VCaP (cell line): ENCODE measurements at regions not wholly inside any gene's neighbourhood (a gene's known extent, or its start where the extent isn't known, plus 50 kb on each side); places are given as distances from the start of the nearest gene placed in this dataset.

Experiments used
- H3K27ac ChIP-seq: fragments of 450-650 bp; 2 replicates; pipeline ENCODE4 v1.5.1; 2017
- TF ChIP-seq, protein P1 (sequence below): fragments of 450-650 bp; conservative IDR thresholded peaks from 2 replicates; pipeline ENCODE4 v1.5.1; 2017; ENCODE audit warnings: mild to moderate bottlenecking, moderate library complexity

- TF ChIP-seq, protein P1, sequence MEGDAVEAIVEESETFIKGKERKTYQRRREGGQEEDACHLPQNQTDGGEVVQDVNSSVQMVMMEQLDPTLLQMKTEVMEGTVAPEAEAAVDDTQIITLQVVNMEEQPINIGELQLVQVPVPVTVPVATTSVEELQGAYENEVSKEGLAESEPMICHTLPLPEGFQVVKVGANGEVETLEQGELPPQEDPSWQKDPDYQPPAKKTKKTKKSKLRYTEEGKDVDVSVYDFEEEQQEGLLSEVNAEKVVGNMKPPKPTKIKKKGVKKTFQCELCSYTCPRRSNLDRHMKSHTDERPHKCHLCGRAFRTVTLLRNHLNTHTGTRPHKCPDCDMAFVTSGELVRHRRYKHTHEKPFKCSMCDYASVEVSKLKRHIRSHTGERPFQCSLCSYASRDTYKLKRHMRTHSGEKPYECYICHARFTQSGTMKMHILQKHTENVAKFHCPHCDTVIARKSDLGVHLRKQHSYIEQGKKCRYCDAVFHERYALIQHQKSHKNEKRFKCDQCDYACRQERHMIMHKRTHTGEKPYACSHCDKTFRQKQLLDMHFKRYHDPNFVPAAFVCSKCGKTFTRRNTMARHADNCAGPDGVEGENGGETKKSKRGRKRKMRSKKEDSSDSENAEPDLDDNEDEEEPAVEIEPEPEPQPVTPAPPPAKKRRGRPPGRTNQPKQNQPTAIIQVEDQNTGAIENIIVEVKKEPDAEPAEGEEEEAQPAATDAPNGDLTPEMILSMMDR, result no peak
- H3K27ac ChIP-seq, result no peak overlapping the region
These were observed 344.9 kb upstream of the CHRM2 start for GRCh38 chr7:136523571-136523970.

- TF ChIP-seq, protein P1, result no peak
- H3K27ac ChIP-seq, result no peak overlapping the region
These were observed 350.5 kb upstream of the CHRM2 start for GRCh38 chr7:136517971-136518370.

- TF ChIP-seq, protein P1, result no peak
- H3K27ac ChIP-seq, result no peak overlapping the region
These were observed 353.7 kb upstream of the CHRM2 start for GRCh38 chr7:136514776-136515175.

- no peak overlapping the region for H3K27ac ChIP-seq
- TF ChIP-seq, protein P1, result no peak
These were observed 354.7 kb upstream of the CHRM2 start for GRCh38 chr7:136513744-136514143.

DNA sequence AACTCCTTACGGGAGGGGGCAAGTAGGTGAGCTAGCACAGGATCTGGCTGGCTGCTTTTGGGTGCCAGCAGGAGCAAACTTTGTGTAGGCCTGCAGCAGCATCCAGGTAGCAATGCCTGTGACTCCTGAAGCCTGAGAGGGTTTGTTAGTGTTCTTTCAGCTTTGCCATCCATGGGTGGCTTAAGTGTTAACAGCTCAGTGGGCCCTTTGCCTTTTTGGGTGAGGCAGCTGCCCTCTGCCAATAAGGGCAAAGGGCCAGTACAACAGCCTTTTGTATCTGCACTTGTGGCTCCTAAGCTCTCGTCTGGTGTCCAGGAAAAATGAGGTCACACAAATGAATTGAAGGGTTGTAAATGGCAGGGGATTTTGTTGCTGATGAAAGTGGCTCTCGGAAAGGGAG lies 359.0 kb upstream of the CHRM2 start:
- H3K27ac ChIP-seq, result no peak overlapping the region
- TF ChIP-seq, protein P1, result no peak

GRCh38 chr7:136502162-136502561 lies 366.3 kb upstream of the CHRM2 start:
- TF ChIP-seq, protein P1, result no peak
- H3K27ac ChIP-seq, result no peak overlapping the region

GRCh38 chr7:136501151-136501550 lies 367.3 kb upstream of the CHRM2 start:
- TF ChIP-seq, protein P1, result no peak
- no peak overlapping the region for H3K27ac ChIP-seq

DNA sequence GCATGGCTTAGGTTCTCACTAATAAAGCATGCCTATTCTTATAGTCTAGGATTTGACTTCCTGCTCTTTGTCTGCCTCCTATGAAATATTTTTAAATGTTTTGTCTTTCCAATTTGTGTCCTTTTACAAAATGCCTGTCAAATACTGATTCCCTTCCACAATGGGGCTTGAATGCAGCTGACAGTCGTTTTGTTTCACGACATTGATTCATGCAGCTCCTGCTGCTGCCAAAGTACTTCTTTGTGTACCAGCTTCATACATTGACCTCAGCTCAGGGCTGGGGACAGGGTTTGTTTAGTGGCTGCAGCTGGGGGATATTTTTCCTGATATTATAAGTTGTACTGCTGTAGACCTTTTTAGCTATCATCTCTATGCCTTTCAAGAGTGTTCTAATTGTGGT lies 371.9 kb upstream of the CHRM2 start:
- no peak overlapping the region for H3K27ac ChIP-seq
- TF ChIP-seq, protein P1, result no peak
